K562 (cell line): ENCODE measurements at regions not wholly inside any gene's neighbourhood (a gene's known extent, or its start where the extent isn't known, plus 50 kb on each side); places are given as distances from the start of the nearest gene placed in this dataset.

Experiments
- CREBBP ChIP-seq: IDR thresholded peaks from one replicate; pipeline ENCODE4 v1.6.1; 2012; ENCODE audit warnings: low read depth, mild to moderate bottlenecking, control low read depth, inconsistent platforms, low read length
- ELF4 ChIP-seq: fragments of 450-650 bp; formaldehyde crosslinking; IDR thresholded peaks from 2 replicates; pipeline ENCODE4 v1.4.0; 2022; ENCODE audit warnings: missing genetic modification characterization
- FOXK1 ChIP-seq: sonication (generic); formaldehyde crosslinking; IDR thresholded peaks from 2 replicates; pipeline ENCODE4 v1.8.0; 2022; ENCODE audit warnings: missing genetic modification reagents, mild to moderate bottlenecking, borderline replicate concordance
- L3MBTL2 ChIP-seq: fragments of 450-650 bp; IDR thresholded peaks from 2 replicates; pipeline ENCODE4 v1.6.1; 2016; ENCODE audit warnings: mild to moderate bottlenecking, moderate library complexity
- PHF20 ChIP-seq: fragments of 450-650 bp; IDR thresholded peaks from 2 replicates; pipeline ENCODE4 v1.6.1; 2018; ENCODE audit not compliant: partially characterized antibody
- RBM15 ChIP-seq: fragments of 200-400 bp; formaldehyde crosslinking; IDR thresholded peaks from 2 replicates; pipeline ENCODE4 v1.6.1; 2018; ENCODE audit warnings: mild to moderate bottlenecking, low read length, moderate library complexity; ENCODE audit not compliant: insufficient read depth
- RFX7 ChIP-seq: fragments of 250-450 bp; sonication (Bioruptor Pico); IDR thresholded peaks from 2 replicates; pipeline ENCODE4 v1.5.1; 2021; ENCODE audit warnings: mild to moderate bottlenecking
- ZFX ChIP-seq: sonication (generic); formaldehyde crosslinking; IDR thresholded peaks from 2 replicates; pipeline ENCODE4 v1.8.0; 2022; ENCODE audit warnings: mild to moderate bottlenecking, missing genetic modification reagents, moderate library complexity
- ZNF584 ChIP-seq: fragments of 200-800 bp; sonication (Bioruptor generic); IDR thresholded peaks from 2 replicates; pipeline ENCODE4 v1.6.1; 2016; ENCODE audit warnings: low read depth, mild to moderate bottlenecking, missing genetic modification characterization, missing compliant biosample characterization
- TF ChIP-seq, protein P1 (sequence below): fragments of 250-450 bp; sonication (Bioruptor Pico); IDR thresholded peaks from 2 replicates; pipeline ENCODE4 v1.5.0; 2021
- TF ChIP-seq, protein P2 (sequence below): fragments of 450-650 bp; IDR thresholded peaks from 2 replicates; pipeline ENCODE4 v1.6.1; 2016; ENCODE audit warnings: mild to moderate bottlenecking
- TF ChIP-seq, protein P3 (sequence below): fragments of 250-450 bp; sonication (Bioruptor Pico); IDR thresholded peaks from 2 replicates; pipeline ENCODE4 v1.5.1; 2021; ENCODE audit warnings: mild to moderate bottlenecking
- TF ChIP-seq, protein P4 (sequence below): fragments of 450-650 bp; IDR thresholded peaks from 2 replicates; pipeline ENCODE4 v1.6.1; 2014; ENCODE audit warnings: low read depth, mild to moderate bottlenecking, moderate library complexity, borderline replicate concordance
- TF ChIP-seq, protein P5 (sequence below): fragments of 250-450 bp; sonication (Bioruptor Pico); IDR thresholded peaks from 2 replicates; pipeline ENCODE4 v1.5.0; 2022; ENCODE audit warnings: mild to moderate bottlenecking

DNA sequence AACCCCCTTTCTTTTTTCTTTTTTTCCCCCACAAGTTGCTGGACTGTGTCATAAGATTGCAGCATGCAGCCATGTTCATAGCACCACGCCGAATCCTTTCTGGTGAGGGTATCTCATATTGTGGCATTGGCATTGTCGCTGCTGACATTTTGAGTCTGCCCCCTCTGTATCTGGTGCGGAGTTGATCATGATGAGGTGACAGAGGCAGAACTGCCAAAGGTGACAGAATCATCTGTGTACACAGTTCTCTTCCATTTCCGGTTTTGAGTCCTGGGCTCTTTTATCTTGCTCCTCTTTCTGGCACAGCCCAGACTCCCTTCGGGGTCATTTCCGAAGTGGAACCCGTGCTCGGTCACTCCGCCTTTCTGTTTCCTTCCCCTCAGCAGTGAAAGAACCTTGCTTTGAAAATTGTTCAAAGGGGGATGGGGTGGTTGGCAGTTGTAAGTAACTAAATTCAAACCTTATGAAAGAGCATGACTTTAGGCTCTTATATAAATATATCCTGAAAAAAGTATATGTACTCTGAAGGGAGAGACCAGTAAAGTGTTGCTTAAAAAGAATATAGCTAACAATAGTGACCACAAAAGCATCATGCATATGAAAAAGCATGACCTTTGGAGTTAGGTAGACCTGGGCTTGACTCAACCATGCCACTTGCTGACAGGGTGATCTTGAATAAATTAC is 55.0 kb upstream of the BMP2K start (continued):
- TF ChIP-seq, protein P1, sequence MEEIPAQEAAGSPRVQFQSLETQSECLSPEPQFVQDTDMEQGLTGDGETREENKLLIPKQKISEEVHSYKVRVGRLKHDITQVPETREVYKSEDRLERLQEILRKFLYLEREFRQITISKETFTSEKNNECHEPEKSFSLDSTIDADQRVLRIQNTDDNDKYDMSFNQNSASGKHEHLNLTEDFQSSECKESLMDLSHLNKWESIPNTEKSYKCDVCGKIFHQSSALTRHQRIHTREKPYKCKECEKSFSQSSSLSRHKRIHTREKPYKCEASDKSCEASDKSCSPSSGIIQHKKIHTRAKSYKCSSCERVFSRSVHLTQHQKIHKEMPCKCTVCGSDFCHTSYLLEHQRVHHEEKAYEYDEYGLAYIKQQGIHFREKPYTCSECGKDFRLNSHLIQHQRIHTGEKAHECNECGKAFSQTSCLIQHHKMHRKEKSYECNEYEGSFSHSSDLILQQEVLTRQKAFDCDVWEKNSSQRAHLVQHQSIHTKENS, result no peak
- no peak for TF ChIP-seq PHF20
- TF ChIP-seq, protein P2, sequence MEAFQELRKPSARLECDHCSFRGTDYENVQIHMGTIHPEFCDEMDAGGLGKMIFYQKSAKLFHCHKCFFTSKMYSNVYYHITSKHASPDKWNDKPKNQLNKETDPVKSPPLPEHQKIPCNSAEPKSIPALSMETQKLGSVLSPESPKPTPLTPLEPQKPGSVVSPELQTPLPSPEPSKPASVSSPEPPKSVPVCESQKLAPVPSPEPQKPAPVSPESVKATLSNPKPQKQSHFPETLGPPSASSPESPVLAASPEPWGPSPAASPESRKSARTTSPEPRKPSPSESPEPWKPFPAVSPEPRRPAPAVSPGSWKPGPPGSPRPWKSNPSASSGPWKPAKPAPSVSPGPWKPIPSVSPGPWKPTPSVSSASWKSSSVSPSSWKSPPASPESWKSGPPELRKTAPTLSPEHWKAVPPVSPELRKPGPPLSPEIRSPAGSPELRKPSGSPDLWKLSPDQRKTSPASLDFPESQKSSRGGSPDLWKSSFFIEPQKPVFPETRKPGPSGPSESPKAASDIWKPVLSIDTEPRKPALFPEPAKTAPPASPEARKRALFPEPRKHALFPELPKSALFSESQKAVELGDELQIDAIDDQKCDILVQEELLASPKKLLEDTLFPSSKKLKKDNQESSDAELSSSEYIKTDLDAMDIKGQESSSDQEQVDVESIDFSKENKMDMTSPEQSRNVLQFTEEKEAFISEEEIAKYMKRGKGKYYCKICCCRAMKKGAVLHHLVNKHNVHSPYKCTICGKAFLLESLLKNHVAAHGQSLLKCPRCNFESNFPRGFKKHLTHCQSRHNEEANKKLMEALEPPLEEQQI, result peak; percentile 90
- TF ChIP-seq, protein P3, sequence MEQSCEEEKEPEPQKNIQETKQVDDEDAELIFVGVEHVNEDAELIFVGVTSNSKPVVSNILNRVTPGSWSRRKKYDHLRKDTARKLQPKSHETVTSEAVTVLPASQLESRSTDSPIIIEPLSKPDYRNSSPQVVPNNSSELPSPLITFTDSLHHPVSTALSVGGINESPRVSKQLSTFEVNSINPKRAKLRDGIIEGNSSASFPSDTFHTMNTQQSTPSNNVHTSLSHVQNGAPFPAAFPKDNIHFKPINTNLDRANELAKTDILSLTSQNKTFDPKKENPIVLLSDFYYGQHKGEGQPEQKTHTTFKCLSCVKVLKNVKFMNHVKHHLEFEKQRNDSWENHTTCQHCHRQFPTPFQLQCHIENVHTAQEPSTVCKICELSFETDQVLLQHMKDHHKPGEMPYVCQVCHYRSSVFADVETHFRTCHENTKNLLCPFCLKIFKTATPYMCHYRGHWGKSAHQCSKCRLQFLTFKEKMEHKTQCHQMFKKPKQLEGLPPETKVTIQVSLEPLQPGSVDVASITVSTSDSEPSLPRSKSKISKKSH, result no peak
- peak; percentile 86; the same call in 1 of the 2 replicates for TF ChIP-seq ZNF584 (CRISPR knock-in tag)
- no peak for TF ChIP-seq CREBBP
- no peak for TF ChIP-seq RBM15
- TF ChIP-seq ELF4, result 0 out of 2 replicates have a peak, but pooled peaks have one; percentile 38
- TF ChIP-seq, protein P4, sequence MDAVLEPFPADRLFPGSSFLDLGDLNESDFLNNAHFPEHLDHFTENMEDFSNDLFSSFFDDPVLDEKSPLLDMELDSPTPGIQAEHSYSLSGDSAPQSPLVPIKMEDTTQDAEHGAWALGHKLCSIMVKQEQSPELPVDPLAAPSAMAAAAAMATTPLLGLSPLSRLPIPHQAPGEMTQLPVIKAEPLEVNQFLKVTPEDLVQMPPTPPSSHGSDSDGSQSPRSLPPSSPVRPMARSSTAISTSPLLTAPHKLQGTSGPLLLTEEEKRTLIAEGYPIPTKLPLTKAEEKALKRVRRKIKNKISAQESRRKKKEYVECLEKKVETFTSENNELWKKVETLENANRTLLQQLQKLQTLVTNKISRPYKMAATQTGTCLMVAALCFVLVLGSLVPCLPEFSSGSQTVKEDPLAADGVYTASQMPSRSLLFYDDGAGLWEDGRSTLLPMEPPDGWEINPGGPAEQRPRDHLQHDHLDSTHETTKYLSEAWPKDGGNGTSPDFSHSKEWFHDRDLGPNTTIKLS, result peak; percentile 53; the same call in 1 of the 2 replicates
- TF ChIP-seq ZFX (CRISPR knock-in tag), result no peak; the same call in 1 of the 2 replicates
- peak; percentile 47 for TF ChIP-seq L3MBTL2
- TF ChIP-seq, protein P5, sequence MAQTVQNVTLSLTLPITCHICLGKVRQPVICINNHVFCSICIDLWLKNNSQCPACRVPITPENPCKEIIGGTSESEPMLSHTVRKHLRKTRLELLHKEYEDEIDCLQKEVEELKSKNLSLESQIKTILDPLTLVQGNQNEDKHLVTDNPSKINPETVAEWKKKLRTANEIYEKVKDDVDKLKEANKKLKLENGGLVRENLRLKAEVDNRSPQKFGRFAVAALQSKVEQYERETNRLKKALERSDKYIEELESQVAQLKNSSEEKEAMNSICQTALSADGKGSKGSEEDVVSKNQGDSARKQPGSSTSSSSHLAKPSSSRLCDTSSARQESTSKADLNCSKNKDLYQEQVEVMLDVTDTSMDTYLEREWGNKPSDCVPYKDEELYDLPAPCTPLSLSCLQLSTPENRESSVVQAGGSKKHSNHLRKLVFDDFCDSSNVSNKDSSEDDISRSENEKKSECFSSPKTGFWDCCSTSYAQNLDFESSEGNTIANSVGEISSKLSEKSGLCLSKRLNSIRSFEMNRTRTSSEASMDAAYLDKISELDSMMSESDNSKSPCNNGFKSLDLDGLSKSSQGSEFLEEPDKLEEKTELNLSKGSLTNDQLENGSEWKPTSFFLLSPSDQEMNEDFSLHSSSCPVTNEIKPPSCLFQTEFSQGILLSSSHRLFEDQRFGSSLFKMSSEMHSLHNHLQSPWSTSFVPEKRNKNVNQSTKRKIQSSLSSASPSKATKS (CRISPR knock-in tag), result no peak
- no peak for TF ChIP-seq RFX7 (CRISPR knock-in tag)
- no peak for TF ChIP-seq FOXK1 (CRISPR knock-in tag)
